ENCODE measurements at regions not wholly inside any gene's neighbourhood (a gene's known extent, or its start where the extent isn't known, plus 50 kb on each side); places are given as distances from the start of the nearest gene placed in this dataset.

DNA sequence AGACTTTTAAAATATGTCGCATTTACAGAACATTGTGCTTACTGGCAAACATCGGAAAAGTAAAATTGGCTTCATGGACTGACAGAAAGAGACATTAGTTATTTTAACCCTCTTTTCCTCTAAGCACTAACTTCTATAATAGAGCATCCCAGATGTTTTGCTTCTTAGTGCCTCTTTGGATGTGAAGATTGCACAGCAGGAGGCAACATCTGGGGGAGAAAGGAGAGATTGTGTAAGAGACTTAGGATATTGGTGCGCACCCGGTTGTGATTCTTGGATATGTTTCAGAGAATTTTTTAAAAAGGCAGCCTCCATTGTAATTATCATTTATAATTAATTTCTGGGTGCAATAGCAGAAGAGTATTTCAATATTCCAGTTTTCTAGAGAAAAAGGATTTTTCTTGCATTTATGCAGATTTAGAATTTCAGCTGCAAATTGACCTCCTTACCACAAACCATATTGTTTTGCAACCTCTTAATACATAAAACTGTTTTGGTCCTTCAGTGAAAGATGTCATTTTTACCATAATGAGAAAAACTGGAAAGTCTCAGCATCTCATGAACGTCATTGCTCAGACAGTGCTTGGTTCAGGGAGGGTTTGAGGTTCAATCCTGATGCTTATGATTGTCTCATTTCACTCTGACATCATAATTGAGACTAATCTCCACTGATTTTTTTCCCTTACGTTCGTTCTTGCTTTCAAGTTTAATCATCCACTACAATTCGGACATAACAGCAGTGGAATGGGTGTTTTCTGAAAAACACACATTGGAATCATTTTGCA is 404.3 kb downstream of the ZNF521 start:
- TF ChIP-seq, protein P1, sequence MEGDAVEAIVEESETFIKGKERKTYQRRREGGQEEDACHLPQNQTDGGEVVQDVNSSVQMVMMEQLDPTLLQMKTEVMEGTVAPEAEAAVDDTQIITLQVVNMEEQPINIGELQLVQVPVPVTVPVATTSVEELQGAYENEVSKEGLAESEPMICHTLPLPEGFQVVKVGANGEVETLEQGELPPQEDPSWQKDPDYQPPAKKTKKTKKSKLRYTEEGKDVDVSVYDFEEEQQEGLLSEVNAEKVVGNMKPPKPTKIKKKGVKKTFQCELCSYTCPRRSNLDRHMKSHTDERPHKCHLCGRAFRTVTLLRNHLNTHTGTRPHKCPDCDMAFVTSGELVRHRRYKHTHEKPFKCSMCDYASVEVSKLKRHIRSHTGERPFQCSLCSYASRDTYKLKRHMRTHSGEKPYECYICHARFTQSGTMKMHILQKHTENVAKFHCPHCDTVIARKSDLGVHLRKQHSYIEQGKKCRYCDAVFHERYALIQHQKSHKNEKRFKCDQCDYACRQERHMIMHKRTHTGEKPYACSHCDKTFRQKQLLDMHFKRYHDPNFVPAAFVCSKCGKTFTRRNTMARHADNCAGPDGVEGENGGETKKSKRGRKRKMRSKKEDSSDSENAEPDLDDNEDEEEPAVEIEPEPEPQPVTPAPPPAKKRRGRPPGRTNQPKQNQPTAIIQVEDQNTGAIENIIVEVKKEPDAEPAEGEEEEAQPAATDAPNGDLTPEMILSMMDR (IDR thresholded peaks at IDR 0.05) = no peak
- no peak for TF ChIP-seq POLR2A (IDR thresholded peaks at IDR 0.05)
- no peak for TF ChIP-seq POLR2AphosphoS5 (IDR thresholded peaks at IDR 0.05)
